ENCODE measurements at regions not wholly inside any gene's neighbourhood (a gene's known extent, or its start where the extent isn't known, plus 50 kb on each side); places are given as distances from the start of the nearest gene placed in this dataset.

- TF ChIP-seq POLR2A (IDR thresholded peaks at IDR 0.05) (no peak), CTCF (IDR thresholded peaks at IDR 0.05) (no peak)
These were observed 72.8 kb downstream of the AQP4 start for GRCh38 chr18:26792661-26793060.

Data from heart left ventricle (tissue), 13 donors.